Breast epithelium (tissue), 4 donors: ENCODE measurements at regions not wholly inside any gene's neighbourhood (a gene's known extent, or its start where the extent isn't known, plus 50 kb on each side); places are given as distances from the start of the nearest gene placed in this dataset.

Experiments
- DNase-seq, 2 donors: peaks; one replicate each; pipeline ENCODE4 v3.0.0-alpha.2; 2019; ENCODE audit warnings: low spot score in 2 of 2
- H3K27ac ChIP-seq, 2 donors: fragments of 200-600 bp; sonication (generic) in 1 of 2; one replicate each; pipeline ENCODE4 v1.5.1; 2016 to 2019; ENCODE audit warnings: mild to moderate bottlenecking in 1 of 2
- H3K27me3 ChIP-seq, 2 donors: fragments of 200-600 bp; sonication (generic) in 1 of 2; one replicate each; pipeline versions ENCODE4 v1.5.1 to v1.6.0; 2017 to 2019; ENCODE audit warnings: control low read depth in 1 of 2, mild to moderate bottlenecking in 1 of 2
- H3K36me3 ChIP-seq: fragments of 200-600 bp; one replicate; pipeline ENCODE4 v1.5.1; 2019
- H3K4me1 ChIP-seq, 2 donors: fragments of 200-600 bp; sonication (generic); one replicate each; pipeline ENCODE4 v1.5.1; 2016 to 2019; ENCODE audit warnings: control low read depth in 1 of 2
- H3K4me3 ChIP-seq, 3 donors: fragments of 200-600 bp; sonication (generic); 1 replicate in 2 of 3; 2 replicates in 1 of 3; pipeline ENCODE4 v1.5.1; 2016 to 2019; ENCODE audit warnings: mild to moderate bottlenecking in 3 of 3, moderate library complexity in 2 of 3
- H3K9me3 ChIP-seq, 2 donors: fragments of 200-600 bp; sonication (generic) in 1 of 2; one replicate each; pipeline ENCODE4 v1.5.1; 2016 to 2019; ENCODE audit warnings: control low read depth in 1 of 2
- POLR2A ChIP-seq: fragments of 450-650 bp; IDR thresholded peaks from one replicate; pipeline ENCODE4 v1.6.1; 2016; ENCODE audit warnings: antibody characterized with exemption, mild to moderate bottlenecking, moderate library complexity
- POLR2AphosphoS5 ChIP-seq, 3 donors: sonication (generic); formaldehyde crosslinking; IDR thresholded peaks; one replicate each; pipeline ENCODE4 v1.6.1; 2017; ENCODE audit warnings: antibody characterized with exemption in 3 of 3
- intact Hi-C: fragments of 100-400 bp; cut with DNase I; formaldehyde crosslinking; loops from one replicate; pipeline ENCODE4 v1.15.1; 2023; ENCODE audit warnings: low total_unique reads
- TF ChIP-seq, protein P1 (sequence below), 3 donors: fragments of 450-650 bp; IDR thresholded peaks; one replicate each; pipeline ENCODE4 v1.5.1; 2016 to 2017; ENCODE audit warnings: antibody characterized with exemption in 3 of 3, mild to moderate bottlenecking in 3 of 3, moderate library complexity in 3 of 3

DNA sequence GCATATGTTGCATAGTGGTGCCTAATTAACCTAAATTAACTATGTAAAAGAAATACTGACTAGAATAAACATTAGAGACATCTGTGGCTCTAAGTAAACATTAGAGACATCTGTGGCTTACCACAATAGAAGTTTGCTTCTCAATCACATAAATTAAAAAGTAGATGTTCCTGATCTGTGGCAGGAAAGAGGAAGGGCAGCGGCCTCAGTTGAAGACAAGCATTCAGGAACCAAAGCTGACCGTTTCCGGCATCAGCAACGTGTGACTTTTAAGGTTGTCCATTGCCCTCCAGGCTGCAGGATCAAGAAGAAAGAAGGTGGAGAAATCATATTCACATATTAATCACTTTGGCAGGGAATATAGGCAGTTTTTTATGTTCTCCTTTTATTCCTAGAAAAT lies 336.3 kb upstream of the TRAM1L1 start:
- Histone ChIP-seq H3K9me3 (no peaks in the 10 kb centered on the region), H3K36me3 (no peaks in the 10 kb centered on the region), H3K4me3 (no peak overlapping the region), H3K27me3 (no peaks in the 10 kb centered on the region), H3K4me1 (no peaks in the 10 kb centered on the region), H3K27ac (no peak overlapping the region)
- TF ChIP-seq, protein P1, sequence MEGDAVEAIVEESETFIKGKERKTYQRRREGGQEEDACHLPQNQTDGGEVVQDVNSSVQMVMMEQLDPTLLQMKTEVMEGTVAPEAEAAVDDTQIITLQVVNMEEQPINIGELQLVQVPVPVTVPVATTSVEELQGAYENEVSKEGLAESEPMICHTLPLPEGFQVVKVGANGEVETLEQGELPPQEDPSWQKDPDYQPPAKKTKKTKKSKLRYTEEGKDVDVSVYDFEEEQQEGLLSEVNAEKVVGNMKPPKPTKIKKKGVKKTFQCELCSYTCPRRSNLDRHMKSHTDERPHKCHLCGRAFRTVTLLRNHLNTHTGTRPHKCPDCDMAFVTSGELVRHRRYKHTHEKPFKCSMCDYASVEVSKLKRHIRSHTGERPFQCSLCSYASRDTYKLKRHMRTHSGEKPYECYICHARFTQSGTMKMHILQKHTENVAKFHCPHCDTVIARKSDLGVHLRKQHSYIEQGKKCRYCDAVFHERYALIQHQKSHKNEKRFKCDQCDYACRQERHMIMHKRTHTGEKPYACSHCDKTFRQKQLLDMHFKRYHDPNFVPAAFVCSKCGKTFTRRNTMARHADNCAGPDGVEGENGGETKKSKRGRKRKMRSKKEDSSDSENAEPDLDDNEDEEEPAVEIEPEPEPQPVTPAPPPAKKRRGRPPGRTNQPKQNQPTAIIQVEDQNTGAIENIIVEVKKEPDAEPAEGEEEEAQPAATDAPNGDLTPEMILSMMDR (IDR thresholded peaks at IDR 0.05): no peak
- TF ChIP-seq POLR2AphosphoS5 (IDR thresholded peaks at IDR 0.05): no peak
- TF ChIP-seq POLR2A: no peak
- no peak for DNase-seq
- intact Hi-C loops: no loop called here

DNA sequence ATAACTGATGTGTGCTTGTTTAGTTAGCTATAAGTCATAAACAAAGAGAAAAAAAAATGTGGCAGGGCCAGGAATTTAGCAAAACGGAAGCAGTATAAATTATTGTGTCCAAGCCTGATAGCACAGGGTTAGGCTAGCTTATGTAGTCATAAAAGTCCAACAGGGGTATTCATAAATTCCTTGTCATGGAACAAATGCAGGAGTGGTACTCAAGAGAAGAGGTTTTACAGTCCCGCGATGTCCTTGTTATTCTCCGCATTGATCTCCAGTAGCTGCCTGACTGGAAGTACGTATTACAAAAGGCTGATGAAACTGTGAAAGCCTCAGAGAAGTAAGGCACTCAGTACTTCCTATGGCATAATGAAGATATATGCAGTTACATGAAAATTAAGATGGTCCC lies 336.9 kb upstream of the TRAM1L1 start:
- no peaks in the 10 kb centered on the region for H3K9me3 ChIP-seq
- TF ChIP-seq, protein P1 (IDR thresholded peaks at IDR 0.05): no peak
- intact Hi-C loops: no loop called here
- H3K4me1 ChIP-seq: no peaks in the 10 kb centered on the region
- H3K36me3 ChIP-seq: no peaks in the 10 kb centered on the region
- no peak overlapping the region for H3K4me3 ChIP-seq
- no peak for DNase-seq
- no peak overlapping the region for H3K27ac ChIP-seq
- H3K27me3 ChIP-seq: no peaks in the 10 kb centered on the region

DNA sequence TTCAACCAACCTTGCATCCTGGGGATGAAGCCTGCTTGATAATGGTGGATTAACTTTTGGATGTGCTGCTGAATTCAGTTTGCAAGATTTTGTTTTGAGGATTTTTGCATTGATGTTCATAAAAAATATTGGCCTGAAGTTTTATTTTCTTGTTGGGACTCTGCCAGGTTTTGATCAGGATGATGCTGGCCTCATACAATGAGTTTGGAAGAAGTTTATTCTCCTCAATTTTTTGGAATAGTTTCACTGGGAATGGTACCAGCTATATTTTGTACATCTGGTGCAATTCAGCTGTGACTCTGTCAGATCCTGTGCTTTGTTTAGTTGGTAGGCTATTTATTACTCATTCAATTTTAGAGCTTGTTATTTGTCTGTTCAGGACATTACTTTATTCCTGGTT lies 340.3 kb upstream of the TRAM1L1 start:
- Histone ChIP-seq H3K9me3 (no peaks in the 10 kb centered on the region), H3K4me1 (no peaks in the 10 kb centered on the region), H3K27me3 (no peaks in the 10 kb centered on the region), H3K4me3 (no peak overlapping the region), H3K36me3 (no peaks in the 10 kb centered on the region), H3K27ac (no peak overlapping the region)
- intact Hi-C loops: no loop called here
- no peak for DNase-seq
- TF ChIP-seq, protein P1 (IDR thresholded peaks at IDR 0.05): no peak
- TF ChIP-seq POLR2AphosphoS5 (IDR thresholded peaks at IDR 0.05) (no peak), POLR2A (no peak)

DNA sequence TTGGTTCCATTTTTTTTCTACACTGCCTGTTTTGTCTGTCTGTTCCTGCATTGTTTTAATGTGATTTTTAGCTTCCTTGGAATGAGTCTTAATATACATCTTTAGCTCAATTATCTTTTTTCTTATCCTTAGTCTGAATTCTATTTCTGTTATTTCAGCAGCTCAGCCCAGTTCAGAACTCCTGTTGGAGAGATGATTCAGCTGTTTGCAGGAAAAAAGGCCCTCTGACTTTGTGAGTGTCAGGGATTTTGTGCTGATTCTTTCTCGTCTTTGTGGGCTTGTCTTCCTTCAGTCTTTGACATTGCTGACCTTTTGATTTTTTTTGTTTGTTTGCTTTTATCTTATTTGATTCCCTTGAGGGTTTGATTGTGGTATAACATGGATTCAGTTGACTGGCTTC lies 343.2 kb upstream of the TRAM1L1 start:
- Histone ChIP-seq H3K4me3 (no peak overlapping the region), H3K27me3 (no peaks in the 10 kb centered on the region), H3K9me3 (no peaks in the 10 kb centered on the region), H3K36me3 (no peaks in the 10 kb centered on the region), H3K27ac (no peak overlapping the region), H3K4me1 (no peaks in the 10 kb centered on the region)
- TF ChIP-seq, protein P1 (IDR thresholded peaks at IDR 0.05): no peak
- no peak for TF ChIP-seq POLR2AphosphoS5 (IDR thresholded peaks at IDR 0.05)
- no peak for TF ChIP-seq POLR2A
- intact Hi-C loops: no loop called here
- DNase-seq: no peak

DNA sequence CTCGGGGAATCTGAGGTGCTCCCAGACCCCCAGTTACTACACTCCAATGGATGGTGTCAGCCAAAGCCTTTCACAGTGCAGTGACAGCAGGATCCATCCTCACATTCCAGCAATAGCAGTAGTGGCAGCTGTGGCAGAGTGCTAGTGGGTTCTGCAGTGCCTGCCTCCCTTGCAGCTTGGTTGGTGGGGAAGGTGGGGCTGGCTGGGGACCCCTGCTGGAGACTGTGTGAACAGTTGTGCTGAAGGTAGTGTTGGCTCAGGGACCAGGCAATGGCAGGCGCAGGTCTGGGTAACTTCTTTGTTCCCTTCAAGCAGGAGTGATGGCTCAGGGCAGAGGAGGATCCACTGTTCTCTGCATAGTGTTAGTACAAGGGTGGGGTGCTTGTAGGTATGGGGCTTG lies 343.7 kb upstream of the TRAM1L1 start:
- Histone ChIP-seq H3K27me3 (no peaks in the 10 kb centered on the region), H3K4me1 (no peaks in the 10 kb centered on the region), H3K4me3 (no peak overlapping the region), H3K27ac (no peak overlapping the region), H3K9me3 (no peaks in the 10 kb centered on the region), H3K36me3 (no peaks in the 10 kb centered on the region)
- DNase-seq: no peak
- intact Hi-C loops: no loop called here
- no peak for TF ChIP-seq POLR2A
- TF ChIP-seq, protein P1 (IDR thresholded peaks at IDR 0.05): no peak
- TF ChIP-seq POLR2AphosphoS5 (IDR thresholded peaks at IDR 0.05): no peak
